Testis (tissue), 2 donors: ENCODE measurements at regions not wholly inside any gene's neighbourhood (a gene's known extent, or its start where the extent isn't known, plus 50 kb on each side); places are given as distances from the start of the nearest gene placed in this dataset.

Experiments used
- DNase-seq: peaks from one replicate; pipeline ENCODE4 v3.0.0-alpha.2; 2019
- H3K27ac ChIP-seq, 2 donors: fragments of 200-600 bp; sonication (generic); one replicate each; pipeline ENCODE4 v1.5.1; 2019
- H3K27me3 ChIP-seq: fragments of 200-600 bp; sonication (generic); one replicate; pipeline ENCODE4 v1.5.1; 2019
- H3K36me3 ChIP-seq: fragments of 200-600 bp; sonication (generic); one replicate; pipeline ENCODE4 v1.5.1; 2017; ENCODE audit warnings: low read depth; ENCODE audit errors: missing control alignments
- H3K4me1 ChIP-seq: fragments of 200-600 bp; sonication (generic); one replicate; pipeline ENCODE4 v1.5.1; 2019
- H3K4me3 ChIP-seq, 2 donors: fragments of 200-600 bp; sonication (generic); one replicate each; pipeline ENCODE4 v1.5.1; 2017 to 2019
- H3K9me3 ChIP-seq: fragments of 200-600 bp; sonication (generic); one replicate; pipeline ENCODE4 v1.5.1; 2017
- CTCF ChIP-seq, 3 experiments: fragments of 450-650 bp in 2 of 3; fragments of 200-600 bp in 1 of 3; sonication (generic) in 1 of 3; IDR thresholded peaks; one replicate each; pipeline ENCODE4 v1.5.1; 2016 to 2019; ENCODE audit warnings: antibody characterized with exemption in 3 of 3, mild to moderate bottlenecking in 2 of 3, moderate library complexity in 1 of 3
- POLR2A ChIP-seq: fragments of 450-650 bp; IDR thresholded peaks from one replicate; pipeline ENCODE4 v1.6.1; 2017; ENCODE audit warnings: antibody characterized with exemption, mild to moderate bottlenecking, moderate library complexity
- WGBS, 2 donors: methylation state at CpG; one replicate each; pipeline ENCODE4 v1.1.5; 2018; 5-methylcytosine and 5-hydroxymethylcytosine counted together
- intact Hi-C: fragments of 100-400 bp; cut with DNase I; formaldehyde crosslinking; loops from one replicate; pipeline ENCODE4 v1.15.1; 2023; ENCODE audit warnings: low total_unique reads

- no peak overlapping the region for H3K4me3 ChIP-seq
- H3K36me3 ChIP-seq, result no peaks in the 10 kb centered on the region
- TF ChIP-seq CTCF (IDR thresholded peaks at IDR 0.05), result no peak
- no peak for TF ChIP-seq POLR2A
- no peaks in the 10 kb centered on the region for H3K27me3 ChIP-seq
- DNase-seq, result no peak
- no peaks in the 10 kb centered on the region for H3K9me3 ChIP-seq
- H3K4me1 ChIP-seq, result peaks cover 5% of the 10 kb centered on the region
- H3K27ac ChIP-seq, result no peak overlapping the region
- intact Hi-C loops, result no loop called here
These were observed 568.5 kb upstream of the ID4 start for GRCh38 chr6:19268718-19269117.

GRCh38 chr6:19269341-19269898 lies 567.8 kb upstream of the ID4 start:
- H3K36me3 ChIP-seq, result no peaks in the 10 kb centered on the region
- DNase-seq, result no peak
- no peaks in the 10 kb centered on the region for H3K27me3 ChIP-seq
- intact Hi-C loops, result no loop called here
- no peak for TF ChIP-seq CTCF (IDR thresholded peaks at IDR 0.05)
- no peak for TF ChIP-seq POLR2A
- H3K4me3 ChIP-seq, result no peak overlapping the region
- no peak overlapping the region for H3K27ac ChIP-seq
- no peaks in the 10 kb centered on the region for H3K9me3 ChIP-seq
- H3K4me1 ChIP-seq, result peaks cover 5% of the 10 kb centered on the region
- 92 to 94% methylated on average over 3 to 5 of the region's 5 CpGs for WGBS, 2 donors

GRCh38 chr6:19270616-19271015 lies 566.6 kb upstream of the ID4 start:
- no peaks in the 10 kb centered on the region for H3K9me3 ChIP-seq

GRCh38 chr6:19279273-19279684 lies 557.9 kb upstream of the ID4 start:
- Histone ChIP-seq H3K4me1 (no peaks in the 10 kb centered on the region), H3K9me3 (no peaks in the 10 kb centered on the region), H3K4me3 (no peak overlapping the region), H3K27me3 (no peaks in the 10 kb centered on the region), H3K27ac (no peak overlapping the region), H3K36me3 (no peaks in the 10 kb centered on the region)
- intact Hi-C loops, result no loop called here
- WGBS, 2 donors, result 64 to 71% methylated on average over 2 of the region's 2 CpGs
- DNase-seq, result no peak
- no peak for TF ChIP-seq POLR2A
- TF ChIP-seq CTCF (IDR thresholded peaks at IDR 0.05), result no peak

More at GRCh38 chr6:19270616-19271015, 566.6 kb upstream of the ID4 start:
- Histone ChIP-seq H3K27ac (no peak overlapping the region), H3K36me3 (no peaks in the 10 kb centered on the region), H3K4me1 (peaks cover 5% of the 10 kb centered on the region), H3K27me3 (no peaks in the 10 kb centered on the region), H3K4me3 (no peak overlapping the region)
- no peak for DNase-seq
- intact Hi-C loops, result no loop called here
- TF ChIP-seq POLR2A, result no peak
- TF ChIP-seq CTCF (IDR thresholded peaks at IDR 0.05), result no peak
- WGBS, 2 donors, result 86 to 88% methylated on average over 7 to 15 of the region's 15 CpGs

- H3K9me3 ChIP-seq, result no peaks in the 10 kb centered on the region
- no peak for DNase-seq
These were observed 549.2 kb upstream of the ID4 start for GRCh38 chr6:19287928-19288327.

More at GRCh38 chr6:19287928-19288327, 549.2 kb upstream of the ID4 start:
- TF ChIP-seq CTCF (IDR thresholded peaks at IDR 0.05), result no peak
- TF ChIP-seq POLR2A, result no peak
- no peaks in the 10 kb centered on the region for H3K36me3 ChIP-seq
- intact Hi-C loops, result no loop called here
- no peaks in the 10 kb centered on the region for H3K27me3 ChIP-seq
- no peak overlapping the region for H3K27ac ChIP-seq
- WGBS, 2 donors, result 67 to 73% methylated on average over 1 of the region's 1 CpG
- no peaks in the 10 kb centered on the region for H3K4me1 ChIP-seq
- no peak overlapping the region for H3K4me3 ChIP-seq
